MCF 10A (cell line): ENCODE measurements at regions not wholly inside any gene's neighbourhood (a gene's known extent, or its start where the extent isn't known, plus 50 kb on each side); places are given as distances from the start of the nearest gene placed in this dataset.

Experiments
- BruUV-seq: library from RNA; stranded (reverse); fragments of 400-500 nt; replicated peaks from 2 replicates; lab custom pipeline; 2021; lab: Mats Ljungman, UMichigan
- CTCF ChIA-PET: fragments of 300-600 bp; sonication (Branson Sonifier 250); formaldehyde crosslinking; extraction: SDS; loops from one replicate; lab custom pipeline; 2021; ENCODE audit warnings: antibody characterized with exemption, inconsistent platforms; lab: Yijun Ruan, JAX
- POLR2A ChIA-PET: fragments of 300-600, 350-650 bp; sonication (Branson Sonifier 250); formaldehyde crosslinking; extraction: SDS; loops from one replicate; lab custom pipeline; 2020; ENCODE audit warnings: antibody characterized with exemption, inconsistent platforms; lab: Yijun Ruan, JAX
- DNase-seq: peaks from one replicate; pipeline ENCODE4 v3.0.0-alpha.2; 2018; ENCODE audit not compliant: unreplicated experiment
- H3K27ac Mint-ChIP-seq: one replicate; pipeline ENCODE4 v1.8.0; 2022; ENCODE audit warnings: mild to moderate bottlenecking, low read depth, mixed read lengths; ENCODE audit not compliant: unreplicated experiment
- H3K27me3 Mint-ChIP-seq: one replicate; pipeline ENCODE4 v1.8.0; 2022; ENCODE audit warnings: mixed read lengths; ENCODE audit not compliant: insufficient read depth, unreplicated experiment
- H3K36me3 Mint-ChIP-seq: one replicate; pipeline ENCODE4 v1.8.0; 2022; ENCODE audit warnings: mild to moderate bottlenecking, moderate library complexity, mixed read lengths; ENCODE audit not compliant: insufficient read depth, unreplicated experiment
- H3K4me1 Mint-ChIP-seq: one replicate; pipeline ENCODE4 v1.8.0; 2022; ENCODE audit warnings: mixed read lengths; ENCODE audit not compliant: insufficient read depth, unreplicated experiment
- H3K4me3 Mint-ChIP-seq: one replicate; pipeline ENCODE4 v1.8.0; 2022; ENCODE audit warnings: mild to moderate bottlenecking, moderate library complexity, mixed read lengths; ENCODE audit not compliant: unreplicated experiment
- H3K9me3 Mint-ChIP-seq: one replicate; pipeline ENCODE4 v1.8.0; 2022; ENCODE audit warnings: mixed read lengths; ENCODE audit not compliant: unreplicated experiment
- CTCF ChIP-seq: fragments of 200-600 bp; IDR thresholded peaks from one replicate; pipeline ENCODE4 v1.8.0; 2022; ENCODE audit warnings: antibody characterized with exemption, mild to moderate bottlenecking; ENCODE audit not compliant: unreplicated experiment
- intact Hi-C: fragments of 100-400 bp; cut with micrococcal nuclease; formaldehyde crosslinking; loops from 2 replicates; pipeline ENCODE4 v1.14.1; 2022

GRCh38 chr12:90773491-90773890, 181.5 kb downstream of the CCER1 start:
- TF ChIP-seq CTCF = no peak
- Mint-ChIP-seq H3K27me3 (no peaks in the 10 kb centered on the region), H3K4me1 (no peaks in the 10 kb centered on the region), H3K9me3 (no peaks in the 10 kb centered on the region), H3K27ac (no peak overlapping the region), H3K36me3 (no peaks in the 10 kb centered on the region), H3K4me3 (no peak overlapping the region)
- no peak for DNase-seq
- ChIA-PET POLR2A (interaction anchor here (0.7 kb wide), 1 partner anchor 15 kb away, joined by 3 read pairs; no protein-coding TSS in a partner anchor), CTCF (no interaction called here)
- BruUV-seq = no TSS peak
- intact Hi-C loops = no loop called here

- no peaks in the 10 kb centered on the region for H3K4me1 Mint-ChIP-seq
Observed at GRCh38 chr12:90770861-90771260, 184.1 kb downstream of the CCER1 start.

GRCh38 chr12:90757957-90758356, 197.0 kb downstream of the CCER1 start:
- POLR2A ChIA-PET = interaction anchor here (0.7 kb wide), 2 partner anchors 76 to 810 kb away, joined by 3 read pairs; no protein-coding TSS in a partner anchor
- no peak for TF ChIP-seq CTCF
- Mint-ChIP-seq H3K9me3 (no peaks in the 10 kb centered on the region), H3K27me3 (no peaks in the 10 kb centered on the region), H3K36me3 (no peaks in the 10 kb centered on the region), H3K4me3 (no peak overlapping the region), H3K4me1 (no peaks in the 10 kb centered on the region), H3K27ac (no peak overlapping the region)
- CTCF ChIA-PET = no interaction called here
- DNase-seq = no peak
- intact Hi-C loops = no loop called here
- no TSS peak for BruUV-seq

More at GRCh38 chr12:90770861-90771260, 184.1 kb downstream of the CCER1 start:
- no peak for DNase-seq
- BruUV-seq = no TSS peak
- H3K9me3 Mint-ChIP-seq = no peaks in the 10 kb centered on the region
- no peaks in the 10 kb centered on the region for H3K27me3 Mint-ChIP-seq
- intact Hi-C loops = no loop called here
- CTCF ChIA-PET = no interaction called here
- POLR2A ChIA-PET = no interaction called here
- no peaks in the 10 kb centered on the region for H3K36me3 Mint-ChIP-seq
- H3K27ac Mint-ChIP-seq = no peak overlapping the region
- H3K4me3 Mint-ChIP-seq = no peak overlapping the region
- TF ChIP-seq CTCF = no peak

- CTCF ChIA-PET = no interaction called here
- TF ChIP-seq CTCF = no peak
- Mint-ChIP-seq H3K4me3 (no peak overlapping the region), H3K4me1 (no peaks in the 10 kb centered on the region), H3K36me3 (no peaks in the 10 kb centered on the region), H3K27ac (no peak overlapping the region), H3K27me3 (no peaks in the 10 kb centered on the region), H3K9me3 (peaks cover 10% of the 10 kb centered on the region)
- intact Hi-C loops = no loop called here
- DNase-seq = no peak
- BruUV-seq = no TSS peak
- POLR2A ChIA-PET = no interaction called here
Observed at GRCh38 chr12:90745211-90745610, 209.8 kb downstream of the CCER1 start.
